K562 (cell line): ENCODE measurements at regions not wholly inside any gene's neighbourhood (a gene's known extent, or its start where the extent isn't known, plus 50 kb on each side); places are given as distances from the start of the nearest gene placed in this dataset.

Experiments
- ATAC-seq: fragments of 200-7000 bp; cut with Tn5 transposase; 3 replicates; pipeline ENCODE4 v1.9.1; 2020; ENCODE audit warnings: moderate library complexity
- BruUV-seq: library from RNA; stranded (reverse); fragments of 400-500 nt; replicated peaks from 2 replicates; lab custom pipeline; 2021; lab: Mats Ljungman, UMichigan
- CTCF ChIA-PET: fragments of 300-600 bp; formaldehyde crosslinking; extraction: SDS; loops from one replicate; lab custom pipeline; 2021; ENCODE audit warnings: low intra/inter-chr PET ratio; lab: Yijun Ruan, JAX
- POLR2A ChIA-PET: fragments of 300-600, 350-650 bp; sonication (Branson Sonifier 250); formaldehyde crosslinking; extraction: SDS; loops from one replicate; lab custom pipeline; 2021; ENCODE audit warnings: antibody characterized with exemption, inconsistent platforms; lab: Yijun Ruan, JAX
- DNase-seq, 4 experiments: peaks; one replicate each; pipeline versions ENCODE4 v3.0.0 to v3.0.0-alpha.2; 2011 to 2018; ENCODE audit warnings: low spot score in 3 of 4, mixed read lengths in 3 of 4; ENCODE audit errors: extremely low read depth in 1 of 4
- FAIRE-seq: peaks from 2 replicates; lab custom pipeline; 2011; peaks lifted over from hg19 to GRCh38; lab: Jason Lieb, UNC
- H2AFZ ChIP-seq: 2 replicates; pipeline ENCODE4 v1.6.0; 2011; ENCODE audit warnings: low read depth, low read length, control low read depth, inconsistent platforms
- H3K27ac ChIP-seq: fragments of 200-600 bp; 3 replicates; pipeline ENCODE4 v1.8.0; 2011; ENCODE audit warnings: low read depth, mild to moderate bottlenecking, control low read depth, inconsistent platforms, low read length, moderate library complexity, mixed read lengths; ENCODE audit errors: extremely low read depth
- H3K27me3 ChIP-seq, 2 experiments: fragments of 300-600 bp in 1 of 2; 2 replicates in 1 of 2; 3 replicates in 1 of 2; pipeline versions ENCODE4 v1.6.0 to v1.8.0; 2011; ENCODE audit warnings: inconsistent platforms in 2 of 2, low read length in 2 of 2, mild to moderate bottlenecking in 1 of 2, mixed read lengths in 1 of 2, moderate library complexity in 1 of 2; ENCODE audit not compliant: control insufficient read depth in 2 of 2, insufficient read depth in 2 of 2
- H3K36me3 ChIP-seq: fragments of 300-600 bp; 3 replicates; pipeline ENCODE4 v1.8.0; 2011; ENCODE audit warnings: mild to moderate bottlenecking, low read length, inconsistent platforms; ENCODE audit not compliant: control insufficient read depth, insufficient read depth
- H3K4me1 ChIP-seq, 2 experiments: fragments of 200-600 bp in 1 of 2; replicated peaks in 1 of 2; 2 replicates in 1 of 2; 3 replicates in 1 of 2; pipeline versions ENCODE4 v1.5.1 to v1.8.0; 2011; ENCODE audit warnings: inconsistent platforms in 2 of 2, low read length in 2 of 2, mild to moderate bottlenecking in 1 of 2, mixed read lengths in 1 of 2, moderate library complexity in 1 of 2; ENCODE audit not compliant: control insufficient read depth in 2 of 2, insufficient read depth in 2 of 2
- H3K4me2 ChIP-seq: 2 replicates; pipeline ENCODE4 v1.6.1; 2011; ENCODE audit warnings: low read length, control low read depth, inconsistent platforms, mixed read lengths; ENCODE audit not compliant: insufficient read depth
- H3K4me3 ChIP-seq: fragments of 200-600 bp; sonication (generic), shearing (Covaris generic); 2 replicates; pipeline ENCODE4 v1.5.1; 2016; ENCODE audit warnings: control low read depth, inconsistent platforms
- H3K79me2 ChIP-seq: fragments of 200-600 bp; 3 replicates; pipeline ENCODE4 v1.8.0; 2011; ENCODE audit warnings: low read length, inconsistent platforms; ENCODE audit not compliant: control insufficient read depth, insufficient read depth
- H3K9ac ChIP-seq, 2 experiments: 2 replicates each; pipeline versions ENCODE4 v1.6.0 to v1.6.1; 2011; ENCODE audit warnings: low read depth in 2 of 2, low read length in 2 of 2, control low read depth in 1 of 2, inconsistent platforms in 1 of 2, mild to moderate bottlenecking in 1 of 2, mixed read lengths in 1 of 2; ENCODE audit not compliant: insufficient read depth in 1 of 2
- H3K9me1 ChIP-seq: one replicate; pipeline ENCODE4 v1.6.0; 2011; ENCODE audit warnings: inconsistent platforms, mild to moderate bottlenecking, low read length, moderate library complexity; ENCODE audit not compliant: control insufficient read depth, insufficient read depth
- H3K9me3 ChIP-seq: replicated peaks from 2 replicates; pipeline ENCODE4 v1.5.1; 2011; ENCODE audit warnings: low read depth, low read length, inconsistent platforms; ENCODE audit not compliant: control insufficient read depth, insufficient read depth
- H4K20me1 ChIP-seq: replicated peaks from 2 replicates; pipeline ENCODE4 v1.6.1; 2011; ENCODE audit warnings: low read length, inconsistent platforms, mixed read lengths; ENCODE audit not compliant: control insufficient read depth, insufficient read depth
- CSDE1 ChIP-seq, 2 experiments: fragments of 450-650 bp; IDR thresholded peaks; 2 replicates each; pipeline ENCODE4 v1.6.1; 2016; ENCODE audit warnings: mild to moderate bottlenecking in 1 of 2
- MAFG ChIP-seq: fragments of 450-650 bp; conservative IDR thresholded peaks from 2 replicates; pipeline ENCODE4 v1.6.1; 2016; ENCODE audit warnings: missing genetic modification characterization, missing compliant biosample characterization
- ZNF217 ChIP-seq: sonication (generic); formaldehyde crosslinking; IDR thresholded peaks from 2 replicates; pipeline ENCODE4 v1.8.0; 2022; ENCODE audit warnings: mild to moderate bottlenecking, missing genetic modification reagents
- WGBS: fragments of 100-300 bp; shearing (Covaris generic); methylation state at CpG from one replicate; pipeline ENCODE4 v1.1.6; 2016; ENCODE audit warnings: low coverage, mixed read lengths; ENCODE audit not compliant: insufficient coverage; ENCODE audit errors: missing lambda C conversion rate; 5-methylcytosine and 5-hydroxymethylcytosine counted together
- in situ Hi-C: fragments of 300-500 bp; cut with MboI; formaldehyde crosslinking; loops from 4 replicates; pipeline ENCODE4 v1.15.0; 2018; ENCODE audit warnings: inconsistent platforms, mixed read lengths
- intact Hi-C: fragments of 100-400 bp; cut with micrococcal nuclease; formaldehyde crosslinking; loops from 2 replicates; pipeline ENCODE4 v1.14.2; 2022
- TF ChIP-seq, protein P1 (sequence below): sonication (generic); formaldehyde crosslinking; IDR thresholded peaks from 2 replicates; pipeline ENCODE4 v1.8.0; 2022; ENCODE audit warnings: mild to moderate bottlenecking, missing genetic modification reagents
- TF ChIP-seq, protein P2 (sequence below): fragments of 450-650 bp; formaldehyde crosslinking; IDR thresholded peaks from 2 replicates; pipeline ENCODE4 v1.4.0; 2020; ENCODE audit warnings: mild to moderate bottlenecking, moderate library complexity

- TF ChIP-seq ZNF217 (CRISPR knock-in tag) = no peak
- TF ChIP-seq, protein P1, sequence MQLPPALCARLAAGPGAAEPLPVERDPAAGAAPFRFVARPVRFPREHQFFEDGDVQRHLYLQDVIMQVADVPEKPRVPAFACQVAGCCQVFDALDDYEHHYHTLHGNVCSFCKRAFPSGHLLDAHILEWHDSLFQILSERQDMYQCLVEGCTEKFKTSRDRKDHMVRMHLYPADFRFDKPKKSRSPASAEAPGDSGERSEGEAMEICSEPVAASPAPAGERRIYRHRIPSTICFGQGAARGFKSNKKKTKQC = no peak
- TF ChIP-seq, protein P2, sequence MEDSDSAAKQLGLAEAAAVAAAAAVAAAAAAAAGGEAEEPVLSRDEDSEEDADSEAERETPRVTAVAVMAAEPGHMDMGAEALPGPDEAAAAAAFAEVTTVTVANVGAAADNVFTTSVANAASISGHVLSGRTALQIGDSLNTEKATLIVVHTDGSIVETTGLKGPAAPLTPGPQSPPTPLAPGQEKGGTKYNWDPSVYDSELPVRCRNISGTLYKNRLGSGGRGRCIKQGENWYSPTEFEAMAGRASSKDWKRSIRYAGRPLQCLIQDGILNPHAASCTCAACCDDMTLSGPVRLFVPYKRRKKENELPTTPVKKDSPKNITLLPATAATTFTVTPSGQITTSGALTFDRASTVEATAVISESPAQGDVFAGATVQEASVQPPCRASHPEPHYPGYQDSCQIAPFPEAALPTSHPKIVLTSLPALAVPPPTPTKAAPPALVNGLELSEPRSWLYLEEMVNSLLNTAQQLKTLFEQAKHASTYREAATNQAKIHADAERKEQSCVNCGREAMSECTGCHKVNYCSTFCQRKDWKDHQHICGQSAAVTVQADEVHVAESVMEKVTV = no peak
Measured at GRCh38 chr12:3931776-3932175, 58.6 kb upstream of the PARP11 start (continued).

- H3K4me1 ChIP-seq = no peaks in the 10 kb centered on the region; a peak in 1 of 5 replicates
- ChIA-PET CTCF (no interaction called here), POLR2A (no interaction called here)
- intact Hi-C loops (no loop called here), in situ Hi-C loops (no loop called here)
- no peak for ATAC-seq
- no peak overlapping the region for H3K27ac ChIP-seq
- no peak overlapping the region for H3K9ac ChIP-seq
- no peak overlapping the region for H2AFZ ChIP-seq
- H3K79me2 ChIP-seq = no peaks in the 10 kb centered on the region
- no peaks in the 10 kb centered on the region for H4K20me1 ChIP-seq
- WGBS = 0% methylated on average over 3 of the region's 4 CpGs
- FAIRE-seq = no peak
- no peaks in the 10 kb centered on the region for H3K36me3 ChIP-seq
- TF ChIP-seq CSDE1 (IDR thresholded peaks at IDR 0.05) (no peak), MAFG (tag) (no peak)
- no peak for DNase-seq
- H3K9me1 ChIP-seq = no peaks in the 10 kb centered on the region
- H3K4me3 ChIP-seq = no peak overlapping the region
- H3K9me3 ChIP-seq = no peaks in the 10 kb centered on the region
- no TSS peak for BruUV-seq
- H3K27me3 ChIP-seq = no peaks in the 10 kb centered on the region
- H3K4me2 ChIP-seq = no peak overlapping the region
Measured at GRCh38 chr12:3931206-3931605, 58.0 kb upstream of the PARP11 start.
